ENCODE measurements at regions not wholly inside any gene's neighbourhood (a gene's known extent, or its start where the extent isn't known, plus 50 kb on each side); places are given as distances from the start of the nearest gene placed in this dataset.
A peak's percentile ranks its signal among the peaks of the same experiment; 100 is the strongest.

DNA sequence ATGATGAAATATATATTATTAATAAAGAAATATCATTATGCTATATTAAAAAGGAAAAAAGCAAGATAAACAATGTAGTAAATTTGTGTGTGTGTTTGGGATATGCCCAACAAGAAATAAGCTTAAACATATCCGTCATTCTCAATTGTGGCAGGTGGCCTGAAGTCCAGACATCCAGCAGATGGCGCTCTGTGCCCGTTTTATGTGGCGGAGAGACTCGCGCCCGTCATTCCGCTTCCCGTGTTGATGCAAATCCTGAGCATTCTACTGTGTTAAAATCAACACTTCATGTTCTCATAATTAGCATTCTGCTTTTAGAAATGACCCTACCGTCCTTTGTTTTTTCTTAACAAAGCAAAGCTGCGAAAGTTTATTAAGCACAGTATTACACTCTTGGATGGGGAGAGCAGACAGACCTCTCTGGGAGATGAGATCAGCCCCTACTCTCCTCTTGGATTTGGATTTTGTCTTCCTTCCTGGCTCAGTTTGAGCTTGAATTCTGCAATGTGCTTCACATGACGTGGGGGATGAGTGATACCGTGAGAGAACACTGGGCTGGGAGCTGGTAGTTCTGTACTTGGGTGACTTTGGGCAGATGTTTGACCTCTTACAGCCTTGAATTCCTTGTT is 125.8 kb downstream of the MCHR2 start:
- no peaks in the 10 kb centered on the region for H3K4me1 ChIP-seq
- no peaks in the 10 kb centered on the region for H3K36me3 ChIP-seq
- WGBS, 2 donors: 3 to 7% methylated on average over 13 of the region's 13 CpGs
- intact Hi-C loops (cut with DNase I): loop anchor here in 6 of 10 donors (2.0 to 10.0 kb wide), 4 partner anchors 224 to 231 kb away; no protein-coding TSS in a partner anchor
- TF ChIP-seq, protein P1, sequence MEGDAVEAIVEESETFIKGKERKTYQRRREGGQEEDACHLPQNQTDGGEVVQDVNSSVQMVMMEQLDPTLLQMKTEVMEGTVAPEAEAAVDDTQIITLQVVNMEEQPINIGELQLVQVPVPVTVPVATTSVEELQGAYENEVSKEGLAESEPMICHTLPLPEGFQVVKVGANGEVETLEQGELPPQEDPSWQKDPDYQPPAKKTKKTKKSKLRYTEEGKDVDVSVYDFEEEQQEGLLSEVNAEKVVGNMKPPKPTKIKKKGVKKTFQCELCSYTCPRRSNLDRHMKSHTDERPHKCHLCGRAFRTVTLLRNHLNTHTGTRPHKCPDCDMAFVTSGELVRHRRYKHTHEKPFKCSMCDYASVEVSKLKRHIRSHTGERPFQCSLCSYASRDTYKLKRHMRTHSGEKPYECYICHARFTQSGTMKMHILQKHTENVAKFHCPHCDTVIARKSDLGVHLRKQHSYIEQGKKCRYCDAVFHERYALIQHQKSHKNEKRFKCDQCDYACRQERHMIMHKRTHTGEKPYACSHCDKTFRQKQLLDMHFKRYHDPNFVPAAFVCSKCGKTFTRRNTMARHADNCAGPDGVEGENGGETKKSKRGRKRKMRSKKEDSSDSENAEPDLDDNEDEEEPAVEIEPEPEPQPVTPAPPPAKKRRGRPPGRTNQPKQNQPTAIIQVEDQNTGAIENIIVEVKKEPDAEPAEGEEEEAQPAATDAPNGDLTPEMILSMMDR (IDR thresholded peaks at IDR 0.05): peak; percentile 51 to 82 (median 76)
- DNase-seq (peak; percentile 50 to 71), ATAC-seq (peak in 5 of 8 donors; percentile 38 to 76 (median 58))
- peaks cover 0 to 32% (median 11%) of the 10 kb centered on the region in 7 donors for H3K27me3 ChIP-seq
- H3K4me3 ChIP-seq: peak overlapping the region in 1 of 10 donors; percentile 23
- no peak overlapping the region for H3K27ac ChIP-seq
- H3K9me3 ChIP-seq: no peaks in the 10 kb centered on the region

Data from heart right ventricle (tissue), 16 donors.